ENCODE measurements at regions not wholly inside any gene's neighbourhood (a gene's known extent, or its start where the extent isn't known, plus 50 kb on each side); places are given as distances from the start of the nearest gene placed in this dataset.

DNA sequence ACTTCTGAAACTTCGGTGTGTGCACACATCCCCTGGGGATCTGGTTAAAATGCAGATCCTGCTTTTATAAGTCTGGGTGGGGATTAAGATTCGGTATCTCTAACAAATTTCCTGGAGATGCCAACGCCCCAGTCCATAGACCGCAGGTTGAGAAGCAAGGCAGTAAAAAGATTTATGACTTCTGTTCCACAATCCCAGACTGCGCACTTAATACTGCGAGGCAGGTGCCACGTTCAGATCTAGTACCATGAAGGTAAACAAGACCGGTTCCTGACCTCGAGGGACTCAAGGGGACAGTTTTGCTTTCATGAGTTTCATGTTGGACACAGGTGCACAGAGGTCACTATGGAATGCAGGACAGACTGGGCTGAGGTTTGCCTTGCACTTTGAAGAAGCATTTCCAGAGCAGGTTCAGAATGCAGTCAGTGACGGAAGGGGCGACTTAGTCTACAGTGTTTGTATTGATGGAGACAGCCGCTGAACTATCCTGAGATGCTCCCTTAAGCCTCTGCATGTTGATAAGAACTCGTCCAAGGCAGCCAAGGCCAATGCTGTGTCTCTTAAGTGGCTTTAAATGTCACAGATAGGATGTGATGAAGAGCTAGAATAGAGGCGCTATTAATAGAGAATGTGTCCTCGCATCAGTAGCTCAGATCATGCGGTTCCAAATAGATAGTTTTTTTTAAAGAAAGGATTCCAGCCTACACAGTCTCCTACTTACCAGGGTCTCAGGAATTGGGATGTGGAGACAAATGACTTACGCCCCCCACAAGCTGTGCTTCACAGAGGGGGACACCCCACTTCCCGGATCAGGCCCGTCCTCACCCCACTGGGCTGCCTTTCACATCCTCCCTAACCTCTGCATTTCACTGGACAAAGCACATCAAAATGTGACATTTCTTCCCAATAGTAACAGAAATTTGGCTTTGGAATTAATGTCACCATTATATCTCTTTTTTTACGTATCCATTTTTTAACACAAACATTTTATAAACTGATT lies 97.1 kb upstream of the IRS2 start:
- no peak overlapping the region for H3K4me3 ChIP-seq (replicated peaks; ENCODE audit: low read depth, low read length)
- no peak for DNase-seq (ENCODE audit: low read depth)
- TF ChIP-seq, protein P1, sequence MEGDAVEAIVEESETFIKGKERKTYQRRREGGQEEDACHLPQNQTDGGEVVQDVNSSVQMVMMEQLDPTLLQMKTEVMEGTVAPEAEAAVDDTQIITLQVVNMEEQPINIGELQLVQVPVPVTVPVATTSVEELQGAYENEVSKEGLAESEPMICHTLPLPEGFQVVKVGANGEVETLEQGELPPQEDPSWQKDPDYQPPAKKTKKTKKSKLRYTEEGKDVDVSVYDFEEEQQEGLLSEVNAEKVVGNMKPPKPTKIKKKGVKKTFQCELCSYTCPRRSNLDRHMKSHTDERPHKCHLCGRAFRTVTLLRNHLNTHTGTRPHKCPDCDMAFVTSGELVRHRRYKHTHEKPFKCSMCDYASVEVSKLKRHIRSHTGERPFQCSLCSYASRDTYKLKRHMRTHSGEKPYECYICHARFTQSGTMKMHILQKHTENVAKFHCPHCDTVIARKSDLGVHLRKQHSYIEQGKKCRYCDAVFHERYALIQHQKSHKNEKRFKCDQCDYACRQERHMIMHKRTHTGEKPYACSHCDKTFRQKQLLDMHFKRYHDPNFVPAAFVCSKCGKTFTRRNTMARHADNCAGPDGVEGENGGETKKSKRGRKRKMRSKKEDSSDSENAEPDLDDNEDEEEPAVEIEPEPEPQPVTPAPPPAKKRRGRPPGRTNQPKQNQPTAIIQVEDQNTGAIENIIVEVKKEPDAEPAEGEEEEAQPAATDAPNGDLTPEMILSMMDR (IDR thresholded peaks at IDR 0.05; ENCODE audit: low read length, missing control alignments): no peak

DNA sequence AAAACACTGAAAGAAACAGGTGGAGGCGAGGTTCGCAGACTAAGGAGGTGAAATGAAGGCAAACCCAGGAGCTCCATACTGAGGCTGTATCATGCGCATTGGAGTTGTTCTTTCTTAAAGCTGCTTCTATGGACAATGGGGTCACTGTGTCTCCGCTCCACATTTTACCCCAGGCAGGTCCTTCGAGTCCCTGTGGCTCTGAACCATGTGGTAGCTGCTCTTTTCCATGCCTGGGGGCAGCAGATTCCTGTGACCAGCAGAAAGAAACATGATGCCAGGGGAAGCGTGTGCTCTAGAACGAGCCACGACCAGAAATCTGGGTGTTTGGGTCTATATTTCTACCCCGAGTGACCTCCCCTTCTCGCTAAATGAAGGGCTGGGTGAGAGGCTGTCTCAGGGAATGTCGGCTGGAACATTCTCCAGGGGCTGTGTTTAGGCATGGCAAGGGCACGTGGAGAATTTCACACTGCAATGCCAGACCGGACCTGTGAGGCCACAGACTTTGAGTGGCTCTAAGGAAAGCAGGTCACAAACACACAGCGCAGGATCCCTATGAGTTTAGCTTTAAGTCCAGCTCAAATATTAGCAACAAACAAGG lies 95.7 kb upstream of the IRS2 start:
- no peak overlapping the region for H3K4me3 ChIP-seq (replicated peaks; ENCODE audit: low read depth, low read length)
- TF ChIP-seq, protein P1 (IDR thresholded peaks at IDR 0.05; ENCODE audit: low read length, missing control alignments): no peak
- no peak for DNase-seq (ENCODE audit: low read depth)

DNA sequence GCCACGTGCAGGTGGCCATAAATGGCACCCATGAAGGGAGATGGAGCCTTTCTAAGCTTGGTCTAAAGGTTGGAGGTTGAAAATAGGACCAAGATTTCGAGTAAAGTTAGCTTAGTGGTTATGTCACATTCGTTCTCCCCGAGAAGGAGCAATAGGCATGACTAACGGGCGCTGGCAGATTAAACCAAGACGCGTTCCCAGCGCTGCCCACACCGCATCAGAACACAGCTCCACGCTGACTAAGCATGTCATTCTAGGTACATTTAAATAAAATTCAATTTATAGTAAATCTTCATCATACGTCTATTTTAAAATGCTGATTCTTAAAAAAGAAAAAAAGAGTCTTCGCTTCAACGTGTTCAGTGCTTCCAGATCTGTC lies 95.0 kb upstream of the IRS2 start:
- DNase-seq (ENCODE audit: low read depth): no peak
- no peak overlapping the region for H3K4me3 ChIP-seq (replicated peaks; ENCODE audit: low read depth, low read length)
- TF ChIP-seq, protein P1 (IDR thresholded peaks at IDR 0.05; ENCODE audit: low read length, missing control alignments): no peak

DNA sequence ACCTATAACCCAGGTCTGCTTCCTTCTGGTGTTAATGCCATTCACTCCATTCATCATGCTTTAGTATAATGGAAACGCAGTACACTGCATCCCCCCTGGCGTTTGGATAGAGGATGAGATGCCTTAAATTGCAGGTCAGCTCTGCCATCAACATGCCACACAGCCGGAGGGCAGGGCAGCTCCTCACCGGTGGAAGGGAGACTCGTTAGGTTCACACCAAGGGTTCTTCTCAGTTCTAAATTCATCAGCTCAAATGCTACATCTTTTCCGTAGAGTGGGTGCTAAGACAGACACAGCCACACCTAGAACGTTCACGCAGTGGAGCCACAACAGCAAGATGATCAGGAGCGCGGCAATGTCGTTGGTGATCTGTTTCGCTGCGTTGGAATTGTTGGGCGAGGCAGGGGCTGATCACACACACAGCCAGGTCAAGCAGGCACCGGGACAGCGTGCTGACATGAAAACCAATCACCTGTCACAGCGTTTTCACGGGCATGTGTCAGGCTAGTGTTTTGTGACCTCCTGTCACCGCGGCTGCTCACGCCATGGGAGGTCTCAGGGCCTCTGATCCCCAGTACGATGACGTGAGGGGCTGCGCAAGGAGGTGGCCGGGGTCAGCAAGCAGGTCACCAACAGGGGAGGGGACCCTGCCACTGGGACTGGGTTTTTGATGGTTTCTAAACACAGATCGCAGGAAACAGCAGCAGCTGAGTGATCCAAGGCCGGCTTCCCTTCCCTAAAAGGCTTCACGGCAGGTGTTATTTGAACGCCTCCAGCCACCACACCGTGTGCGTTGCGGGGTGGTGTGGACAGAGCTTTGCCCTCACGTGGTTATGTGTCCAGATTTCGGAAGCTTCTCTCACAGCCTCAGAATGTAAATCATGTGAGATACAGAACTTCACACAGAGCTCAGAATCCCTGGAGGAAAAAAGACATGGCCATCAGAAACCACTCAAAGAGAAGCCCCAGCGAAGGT lies 94.3 kb upstream of the IRS2 start:
- no peak overlapping the region for H3K4me3 ChIP-seq (replicated peaks; ENCODE audit: low read depth, low read length)
- no peak for DNase-seq (ENCODE audit: low read depth)
- TF ChIP-seq, protein P1 (IDR thresholded peaks at IDR 0.05; ENCODE audit: low read length, missing control alignments): no peak

DNA sequence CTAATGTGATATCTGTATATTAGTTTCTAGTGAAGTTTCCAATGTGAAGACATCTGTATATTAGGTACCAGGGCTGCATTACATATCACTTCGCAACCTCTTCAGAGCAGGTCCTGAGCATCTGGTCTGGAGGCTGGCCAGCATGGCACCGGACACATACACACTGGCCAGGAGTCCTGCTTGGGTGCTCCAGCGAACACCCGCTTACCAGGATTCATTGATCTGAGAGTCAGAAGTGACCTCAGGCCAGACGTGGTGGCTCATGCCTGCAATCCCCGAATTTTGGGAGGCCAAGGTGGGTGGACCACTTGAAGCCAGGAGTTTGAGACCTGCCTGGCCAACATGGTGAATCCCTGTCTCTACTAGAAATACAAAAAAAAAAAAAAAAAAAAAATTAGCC lies 93.0 kb upstream of the IRS2 start:
- TF ChIP-seq, protein P1 (IDR thresholded peaks at IDR 0.05; ENCODE audit: low read length, missing control alignments): no peak
- DNase-seq (ENCODE audit: low read depth): no peak
- no peak overlapping the region for H3K4me3 ChIP-seq (replicated peaks; ENCODE audit: low read depth, low read length)

DNA sequence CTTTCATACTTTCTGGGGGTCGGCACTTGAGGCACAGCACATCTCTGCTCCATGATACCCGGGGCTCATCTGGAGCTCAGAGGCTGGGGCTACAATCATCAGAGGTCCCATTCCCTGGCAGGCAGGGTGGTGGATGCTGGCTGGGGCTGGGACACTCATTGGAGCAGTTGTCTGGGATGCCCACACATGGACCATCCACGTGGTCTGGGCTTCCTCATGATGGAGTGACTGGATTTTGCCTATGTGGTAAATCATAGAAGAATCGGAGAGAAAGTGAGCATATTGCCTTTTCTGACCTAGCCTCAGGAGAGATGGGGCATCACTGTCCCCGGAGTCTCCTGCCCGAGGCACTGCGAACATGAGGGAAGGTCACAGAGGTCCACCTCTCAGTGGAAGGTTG lies 91.4 kb upstream of the IRS2 start:
- no peak overlapping the region for H3K4me3 ChIP-seq (replicated peaks; ENCODE audit: low read depth, low read length)
- DNase-seq (ENCODE audit: low read depth): no peak
- TF ChIP-seq, protein P1 (IDR thresholded peaks at IDR 0.05; ENCODE audit: low read length, missing control alignments): no peak
